ENCODE measurements at regions not wholly inside any gene's neighbourhood (a gene's known extent, or its start where the extent isn't known, plus 50 kb on each side); places are given as distances from the start of the nearest gene placed in this dataset.

- H3K9me3 ChIP-seq (ENCODE audit: control insufficient read depth in 5 of 5, low read length in 5 of 5), result no peaks in the 10 kb centered on the region
- no peak overlapping the region for H3K9ac ChIP-seq (ENCODE audit: low read length in 5 of 5)
- no peak overlapping the region for H3K4me3 ChIP-seq (ENCODE audit: low read depth in 1 of 5, low read length in 5 of 5)
- H3K4me1 ChIP-seq (ENCODE audit: control insufficient read depth in 5 of 5, insufficient read depth in 5 of 5, low read length in 5 of 5), result peaks cover 0 to 11% (median 10%) of the 10 kb centered on the region in 5 donors
- no peak overlapping the region for H3K27ac ChIP-seq (ENCODE audit: low read depth, low read length)
- H3K27me3 ChIP-seq (ENCODE audit: control insufficient read depth in 5 of 5, insufficient read depth in 4 of 5, low read length in 5 of 5), result peaks cover 0 to 8% (median 3%) of the 10 kb centered on the region in 5 donors
- no peaks in the 10 kb centered on the region for H3K36me3 ChIP-seq (ENCODE audit: control insufficient read depth in 5 of 5, insufficient read depth in 5 of 5, low read length in 5 of 5)
Observed at GRCh38 chr20:11687546-11688292, 230.0 kb upstream of the BTBD3 start.

GRCh38 chr20:11689262-11689661, 228.4 kb upstream of the BTBD3 start:
- Histone ChIP-seq H3K9ac (ENCODE audit: low read length in 5 of 5) (no peak overlapping the region), H3K27me3 (ENCODE audit: control insufficient read depth in 5 of 5, insufficient read depth in 4 of 5, low read length in 5 of 5) (peaks cover 0 to 8% (median 3%) of the 10 kb centered on the region in 5 donors), H3K9me3 (ENCODE audit: control insufficient read depth in 5 of 5, low read length in 5 of 5) (no peaks in the 10 kb centered on the region), H3K4me1 (ENCODE audit: control insufficient read depth in 5 of 5, insufficient read depth in 5 of 5, low read length in 5 of 5) (peaks cover 0 to 13% (median 10%) of the 10 kb centered on the region in 5 donors), H3K36me3 (ENCODE audit: control insufficient read depth in 5 of 5, insufficient read depth in 5 of 5, low read length in 5 of 5) (no peaks in the 10 kb centered on the region), H3K4me3 (ENCODE audit: low read depth in 1 of 5, low read length in 5 of 5) (no peak overlapping the region), H3K27ac (ENCODE audit: low read depth, low read length) (no peak overlapping the region)

GRCh38 chr20:11691766-11692165, 225.9 kb upstream of the BTBD3 start:
- Histone ChIP-seq H3K36me3 (ENCODE audit: control insufficient read depth in 5 of 5, insufficient read depth in 5 of 5, low read length in 5 of 5) (no peaks in the 10 kb centered on the region), H3K4me1 (ENCODE audit: control insufficient read depth in 5 of 5, insufficient read depth in 5 of 5, low read length in 5 of 5) (peaks cover 0 to 10% (median 6%) of the 10 kb centered on the region in 5 donors), H3K4me3 (ENCODE audit: low read depth in 1 of 5, low read length in 5 of 5) (no peak overlapping the region), H3K27me3 (ENCODE audit: control insufficient read depth in 5 of 5, insufficient read depth in 4 of 5, low read length in 5 of 5) (peaks cover 0 to 5% (median 0%) of the 10 kb centered on the region in 5 donors), H3K9ac (ENCODE audit: low read length in 5 of 5) (no peak overlapping the region), H3K27ac (ENCODE audit: low read depth, low read length) (no peak overlapping the region), H3K9me3 (ENCODE audit: control insufficient read depth in 5 of 5, low read length in 5 of 5) (no peaks in the 10 kb centered on the region)

DNA sequence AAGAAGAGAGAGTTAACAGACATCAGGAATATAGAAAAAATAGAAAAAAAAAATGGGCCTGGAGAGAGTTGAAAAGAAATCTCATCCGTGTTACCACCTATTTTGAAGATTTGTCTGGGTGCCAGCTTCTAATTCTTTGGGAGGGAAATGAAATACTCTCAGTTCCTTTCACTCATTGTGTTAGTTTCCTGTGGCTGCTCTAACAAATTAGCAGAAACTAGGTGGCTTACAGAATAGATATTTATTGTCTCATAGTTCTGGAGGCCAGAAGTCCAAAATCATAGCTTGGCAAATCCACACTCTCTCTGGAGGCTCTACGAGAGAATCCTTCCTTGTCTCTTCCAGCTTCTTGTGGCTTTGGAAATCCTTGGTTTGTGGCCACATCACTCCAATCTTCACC, 225.1 kb upstream of the BTBD3 start:
- H3K36me3 ChIP-seq (ENCODE audit: control insufficient read depth in 5 of 5, insufficient read depth in 5 of 5, low read length in 5 of 5), result no peaks in the 10 kb centered on the region
- H3K4me3 ChIP-seq (ENCODE audit: low read depth in 1 of 5, low read length in 5 of 5), result no peak overlapping the region
- no peak overlapping the region for H3K9ac ChIP-seq (ENCODE audit: low read length in 5 of 5)
- peaks cover 0 to 4% (median 0%) of the 10 kb centered on the region in 5 donors for H3K4me1 ChIP-seq (ENCODE audit: control insufficient read depth in 5 of 5, insufficient read depth in 5 of 5, low read length in 5 of 5)
- no peak overlapping the region for H3K27ac ChIP-seq (ENCODE audit: low read depth, low read length)
- H3K9me3 ChIP-seq (ENCODE audit: control insufficient read depth in 5 of 5, low read length in 5 of 5), result peaks cover 0 to 4% (median 0%) of the 10 kb centered on the region in 5 donors
- no peaks in the 10 kb centered on the region for H3K27me3 ChIP-seq (ENCODE audit: control insufficient read depth in 5 of 5, insufficient read depth in 4 of 5, low read length in 5 of 5)

GRCh38 chr20:11694467-11694866, 223.2 kb upstream of the BTBD3 start:
- H3K27me3 ChIP-seq (ENCODE audit: control insufficient read depth in 5 of 5, insufficient read depth in 4 of 5, low read length in 5 of 5), result no peaks in the 10 kb centered on the region
- no peak overlapping the region for H3K27ac ChIP-seq (ENCODE audit: low read depth, low read length)
- H3K9ac ChIP-seq (ENCODE audit: low read length in 5 of 5), result no peak overlapping the region
- no peaks in the 10 kb centered on the region for H3K36me3 ChIP-seq (ENCODE audit: control insufficient read depth in 5 of 5, insufficient read depth in 5 of 5, low read length in 5 of 5)
- peaks cover 0 to 5% (median 0%) of the 10 kb centered on the region in 5 donors for H3K9me3 ChIP-seq (ENCODE audit: control insufficient read depth in 5 of 5, low read length in 5 of 5)
- no peak overlapping the region for H3K4me3 ChIP-seq (ENCODE audit: low read depth in 1 of 5, low read length in 5 of 5)
- H3K4me1 ChIP-seq (ENCODE audit: control insufficient read depth in 5 of 5, insufficient read depth in 5 of 5, low read length in 5 of 5), result peaks cover 0 to 4% (median 0%) of the 10 kb centered on the region in 5 donors

DNA sequence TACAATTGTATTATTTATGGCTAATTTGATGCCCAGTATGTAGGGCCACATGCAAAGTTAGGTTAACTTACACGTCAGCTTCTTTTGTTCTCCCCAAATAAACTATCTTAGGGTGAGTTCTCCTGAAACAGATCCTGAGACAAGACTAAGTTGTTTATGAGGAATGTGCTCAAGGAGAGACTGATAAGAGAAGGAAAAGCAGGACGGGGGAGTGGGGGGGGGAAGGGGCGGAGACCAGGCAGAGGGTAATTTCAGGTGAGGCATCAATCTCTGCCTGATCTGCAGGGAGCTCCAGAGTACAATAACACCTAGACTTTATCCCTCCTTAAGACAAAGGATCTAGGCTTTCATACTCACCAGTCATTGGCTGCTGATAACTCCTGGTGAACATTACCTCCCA, 220.6 kb upstream of the BTBD3 start:
- Histone ChIP-seq H3K4me1 (ENCODE audit: control insufficient read depth in 5 of 5, insufficient read depth in 5 of 5, low read length in 5 of 5) (peaks cover 0 to 4% (median 0%) of the 10 kb centered on the region in 5 donors), H3K9ac (ENCODE audit: low read length in 5 of 5) (no peak overlapping the region), H3K9me3 (ENCODE audit: control insufficient read depth in 5 of 5, low read length in 5 of 5) (peaks cover 0 to 5% (median 0%) of the 10 kb centered on the region in 5 donors), H3K4me3 (ENCODE audit: low read depth in 1 of 5, low read length in 5 of 5) (no peak overlapping the region), H3K27ac (ENCODE audit: low read depth, low read length) (no peak overlapping the region), H3K36me3 (ENCODE audit: control insufficient read depth in 5 of 5, insufficient read depth in 5 of 5, low read length in 5 of 5) (no peaks in the 10 kb centered on the region), H3K27me3 (ENCODE audit: control insufficient read depth in 5 of 5, insufficient read depth in 4 of 5, low read length in 5 of 5) (no peaks in the 10 kb centered on the region)

DNA sequence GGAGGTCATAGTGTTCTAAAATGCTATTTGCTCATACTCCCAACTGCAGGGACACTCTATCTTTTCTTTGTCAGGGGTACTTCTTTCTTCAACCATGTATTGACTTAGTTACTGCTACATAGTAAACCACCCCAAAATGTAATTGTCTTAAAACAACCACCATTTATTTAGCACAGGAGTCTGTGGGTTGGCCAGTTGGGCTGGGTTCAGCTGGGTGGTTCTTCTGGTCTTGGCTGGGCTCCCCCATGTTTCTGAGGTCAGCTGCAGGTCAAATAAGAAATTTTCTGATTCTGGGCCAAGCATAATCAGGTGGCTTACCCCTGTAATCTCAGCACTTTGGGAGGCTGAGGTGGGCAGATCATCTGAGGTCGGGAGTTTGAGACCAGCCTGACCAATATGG, 220.0 kb upstream of the BTBD3 start:
- Histone ChIP-seq H3K4me1 (ENCODE audit: control insufficient read depth in 5 of 5, insufficient read depth in 5 of 5, low read length in 5 of 5) (peaks cover 0 to 3% (median 0%) of the 10 kb centered on the region in 5 donors), H3K9ac (ENCODE audit: low read length in 5 of 5) (no peak overlapping the region), H3K9me3 (ENCODE audit: control insufficient read depth in 5 of 5, low read length in 5 of 5) (peaks cover 0 to 5% (median 0%) of the 10 kb centered on the region in 5 donors), H3K4me3 (ENCODE audit: low read depth in 1 of 5, low read length in 5 of 5) (no peak overlapping the region), H3K36me3 (ENCODE audit: control insufficient read depth in 5 of 5, insufficient read depth in 5 of 5, low read length in 5 of 5) (no peaks in the 10 kb centered on the region), H3K27me3 (ENCODE audit: control insufficient read depth in 5 of 5, insufficient read depth in 4 of 5, low read length in 5 of 5) (no peaks in the 10 kb centered on the region), H3K27ac (ENCODE audit: low read depth, low read length) (no peak overlapping the region)

DNA sequence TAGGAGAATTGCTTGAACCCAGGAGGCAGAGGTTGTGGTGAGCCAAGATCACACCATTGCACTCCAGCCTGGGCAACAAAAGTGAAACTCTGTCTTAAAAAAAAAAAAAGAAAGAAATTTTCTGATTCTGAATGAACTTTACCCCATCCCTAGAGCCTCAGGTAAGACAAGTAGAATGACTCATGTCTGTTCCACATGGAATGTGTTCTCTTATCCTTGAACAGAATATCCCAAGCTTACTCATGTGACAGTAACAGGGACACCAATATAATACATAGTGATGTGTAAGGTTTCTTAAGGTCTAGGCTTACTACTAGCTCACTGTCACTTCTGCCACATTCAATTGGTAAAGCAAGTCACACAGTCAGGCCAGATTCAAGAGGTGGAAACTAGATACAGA, 219.6 kb upstream of the BTBD3 start:
- no peaks in the 10 kb centered on the region for H3K4me1 ChIP-seq (ENCODE audit: control insufficient read depth in 5 of 5, insufficient read depth in 5 of 5, low read length in 5 of 5)
- H3K4me3 ChIP-seq (ENCODE audit: low read depth in 1 of 5, low read length in 5 of 5), result no peak overlapping the region
- peaks cover 0 to 5% (median 0%) of the 10 kb centered on the region in 5 donors for H3K9me3 ChIP-seq (ENCODE audit: control insufficient read depth in 5 of 5, low read length in 5 of 5)
- H3K36me3 ChIP-seq (ENCODE audit: control insufficient read depth in 5 of 5, insufficient read depth in 5 of 5, low read length in 5 of 5), result no peaks in the 10 kb centered on the region
- no peaks in the 10 kb centered on the region for H3K27me3 ChIP-seq (ENCODE audit: control insufficient read depth in 5 of 5, insufficient read depth in 4 of 5, low read length in 5 of 5)
- no peak overlapping the region for H3K27ac ChIP-seq (ENCODE audit: low read depth, low read length)
- no peak overlapping the region for H3K9ac ChIP-seq (ENCODE audit: low read length in 5 of 5)

GRCh38 chr20:11700831-11701230, 216.9 kb upstream of the BTBD3 start:
- Histone ChIP-seq H3K27ac (ENCODE audit: low read depth, low read length) (no peak overlapping the region), H3K4me3 (ENCODE audit: low read depth in 1 of 5, low read length in 5 of 5) (no peak overlapping the region)

DNA sequence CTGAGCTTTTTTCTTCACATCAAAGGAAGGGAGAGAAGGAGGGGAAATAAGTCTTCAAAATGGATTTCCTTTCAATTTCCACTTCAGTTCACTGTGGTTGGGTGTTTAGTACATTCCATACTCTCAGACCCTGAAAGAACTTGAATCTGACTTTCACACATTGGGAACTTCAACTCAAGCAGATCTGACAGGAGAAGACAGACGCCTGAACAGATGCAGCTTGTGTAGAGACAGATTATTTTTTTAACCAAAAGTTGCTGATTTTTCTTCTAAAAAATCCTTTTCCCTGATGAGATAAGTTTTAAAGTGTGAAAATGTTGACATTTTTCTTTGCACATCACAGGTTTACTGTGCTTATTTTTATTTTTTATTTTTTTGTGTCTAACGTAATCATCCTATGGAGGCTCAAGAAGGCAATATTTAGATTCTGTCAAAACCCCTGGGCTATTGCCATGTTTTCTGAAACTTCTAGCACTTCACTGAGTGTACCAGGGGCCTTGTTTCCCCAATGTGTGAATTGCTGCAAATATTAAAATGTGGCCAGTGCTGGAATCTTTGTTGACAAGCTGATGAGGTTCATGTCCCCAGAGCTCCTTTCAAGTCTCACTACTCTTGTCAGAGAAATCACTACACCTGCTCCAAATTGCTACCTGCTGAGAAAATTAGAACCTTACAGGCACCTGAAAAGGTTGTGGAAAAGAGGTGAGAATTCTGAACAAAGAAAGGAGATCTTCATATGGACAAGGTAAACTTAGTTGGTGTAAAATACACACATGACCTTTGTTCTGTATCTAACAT, 214.8 kb upstream of the BTBD3 start:
- Histone ChIP-seq H3K4me1 (ENCODE audit: control insufficient read depth in 5 of 5, insufficient read depth in 5 of 5, low read length in 5 of 5) (no peaks in the 10 kb centered on the region), H3K36me3 (ENCODE audit: control insufficient read depth in 5 of 5, insufficient read depth in 5 of 5, low read length in 5 of 5) (no peaks in the 10 kb centered on the region), H3K27ac (ENCODE audit: low read depth, low read length) (no peak overlapping the region), H3K4me3 (ENCODE audit: low read depth in 1 of 5, low read length in 5 of 5) (no peak overlapping the region), H3K9me3 (ENCODE audit: control insufficient read depth in 5 of 5, low read length in 5 of 5) (no peaks in the 10 kb centered on the region), H3K9ac (ENCODE audit: low read length in 5 of 5) (no peak overlapping the region), H3K27me3 (ENCODE audit: control insufficient read depth in 5 of 5, insufficient read depth in 4 of 5, low read length in 5 of 5) (no peaks in the 10 kb centered on the region)

More at GRCh38 chr20:11700831-11701230, 216.9 kb upstream of the BTBD3 start:
- Histone ChIP-seq H3K27me3 (ENCODE audit: control insufficient read depth in 5 of 5, insufficient read depth in 4 of 5, low read length in 5 of 5) (no peaks in the 10 kb centered on the region), H3K9me3 (ENCODE audit: control insufficient read depth in 5 of 5, low read length in 5 of 5) (peaks cover 0 to 5% (median 0%) of the 10 kb centered on the region in 5 donors), H3K4me1 (ENCODE audit: control insufficient read depth in 5 of 5, insufficient read depth in 5 of 5, low read length in 5 of 5) (no peaks in the 10 kb centered on the region), H3K9ac (ENCODE audit: low read length in 5 of 5) (no peak overlapping the region), H3K36me3 (ENCODE audit: control insufficient read depth in 5 of 5, insufficient read depth in 5 of 5, low read length in 5 of 5) (no peaks in the 10 kb centered on the region)

Data from subcutaneous abdominal adipose tissue (tissue), 5 donors.